Activated CD4-positive, alpha-beta memory T cell treated with anti-CD3 and anti-CD28 coated beads for 36 hours (primary cell): ENCODE measurements at regions not wholly inside any gene's neighbourhood (a gene's known extent, or its start where the extent isn't known, plus 50 kb on each side); places are given as distances from the start of the nearest gene placed in this dataset.

Experiments
- CTCF ChIA-PET: fragments of 350-600 bp; sonication (Branson Sonifier 250); formaldehyde crosslinking; loops from one replicate; lab custom pipeline; 2021; ENCODE audit warnings: antibody characterized with exemption, inconsistent platforms; lab: Charles Lee
- POLR2A ChIA-PET: fragments of 350-600 bp; sonication (Branson Sonifier 250); formaldehyde crosslinking; loops from one replicate; lab custom pipeline; 2021; ENCODE audit warnings: antibody characterized with exemption; lab: Charles Lee
- DNase-seq: peaks from one replicate; pipeline ENCODE4 v3.0.0-alpha.2; 2020
- H3K27ac Mint-ChIP-seq: one replicate; pipeline ENCODE4 v1.8.0; 2021; ENCODE audit warnings: mixed read lengths
- H3K27me3 Mint-ChIP-seq: one replicate; pipeline ENCODE4 v1.8.0; 2021; ENCODE audit warnings: mixed read lengths
- H3K36me3 Mint-ChIP-seq: one replicate; pipeline ENCODE4 v1.8.0; 2021; ENCODE audit warnings: mixed read lengths
- H3K4me1 Mint-ChIP-seq: one replicate; pipeline ENCODE4 v1.8.0; 2021; ENCODE audit warnings: low read depth, mixed read lengths
- H3K4me3 Mint-ChIP-seq: one replicate; pipeline ENCODE4 v1.8.0; 2021; ENCODE audit warnings: mild to moderate bottlenecking, mixed read lengths
- H3K9me3 Mint-ChIP-seq: one replicate; pipeline ENCODE4 v1.8.0; 2021; ENCODE audit warnings: mixed read lengths
- intact Hi-C: fragments of 100-400 bp; cut with micrococcal nuclease; formaldehyde crosslinking; loops from one replicate; pipeline ENCODE4 v1.15.1; 2023

DNA sequence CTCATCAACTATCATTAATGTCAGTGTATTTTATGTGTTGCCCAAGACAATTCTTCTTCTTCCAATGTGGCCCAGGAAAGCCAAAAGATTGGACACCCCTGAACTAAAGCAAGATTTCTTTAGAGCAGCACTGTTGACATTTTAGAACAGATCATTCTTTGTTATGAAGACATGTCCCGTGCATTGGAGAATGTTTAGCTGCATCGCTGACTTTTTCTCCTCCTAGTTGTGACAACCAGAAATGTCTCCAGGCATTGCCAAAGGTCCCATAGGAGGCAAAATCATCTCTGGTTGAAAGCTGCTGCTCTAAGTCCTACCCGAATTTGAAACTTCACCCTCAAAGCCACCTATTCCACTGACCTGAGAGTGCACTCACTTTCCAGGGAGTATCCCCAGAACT is 62.7 kb upstream of the IRX6 start:
- no peak for DNase-seq
- no peak overlapping the region for H3K27ac Mint-ChIP-seq
- ChIA-PET POLR2A (no interaction called here), CTCF (no interaction called here)
- H3K4me3 Mint-ChIP-seq: no peak overlapping the region
- H3K9me3 Mint-ChIP-seq: no peaks in the 10 kb centered on the region
- intact Hi-C loops: no loop called here
- no peaks in the 10 kb centered on the region for H3K27me3 Mint-ChIP-seq
- H3K4me1 Mint-ChIP-seq: no peaks in the 10 kb centered on the region
- no peaks in the 10 kb centered on the region for H3K36me3 Mint-ChIP-seq

DNA sequence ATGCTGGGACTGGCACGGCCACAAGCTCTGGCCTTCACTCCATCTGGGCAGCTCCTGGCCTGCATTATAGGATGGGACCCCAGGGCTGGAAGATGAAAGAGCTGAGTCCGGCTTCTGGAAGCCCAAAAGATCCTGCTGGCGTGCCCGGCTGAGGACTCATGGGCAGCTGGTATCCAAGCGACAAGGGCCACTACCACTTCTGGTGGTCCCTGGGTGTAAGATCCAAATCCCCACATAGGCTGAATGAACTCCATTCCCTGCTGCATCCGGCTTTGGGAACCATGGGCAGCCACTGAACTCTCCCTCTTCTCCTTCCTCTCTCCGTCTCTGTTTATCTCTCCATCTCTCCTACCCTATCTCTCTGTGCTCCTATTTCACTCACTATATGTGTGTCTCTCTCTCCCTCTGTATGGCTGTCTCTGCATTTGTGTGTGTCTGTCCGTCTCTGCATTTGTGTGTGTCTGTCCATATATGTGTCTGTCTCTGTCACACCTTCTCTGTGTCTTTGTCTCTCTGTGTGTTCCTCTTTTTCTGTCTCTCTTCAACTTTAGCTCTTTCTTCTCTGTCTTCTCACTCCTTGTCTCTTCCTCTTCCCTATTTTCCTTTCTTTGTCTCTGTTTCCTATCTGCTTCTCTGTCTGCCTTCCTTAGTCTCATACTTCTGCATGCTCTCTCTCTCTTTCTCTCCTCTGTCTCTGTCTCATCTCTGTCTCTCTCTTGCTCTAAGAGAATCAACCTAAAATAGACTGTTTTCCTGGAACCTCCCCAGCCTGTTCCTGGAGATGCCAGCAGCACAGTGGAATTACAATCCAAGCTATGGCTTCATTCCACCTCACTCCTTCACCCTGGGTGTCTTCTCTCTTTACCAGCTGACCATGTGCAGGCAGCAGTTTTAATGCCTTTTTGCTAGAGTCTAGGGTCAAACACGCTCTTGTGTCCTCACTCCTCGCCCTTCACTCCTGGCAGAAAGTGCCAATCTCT is 60.4 kb upstream of the IRX6 start:
- Mint-ChIP-seq H3K27ac (no peak overlapping the region), H3K9me3 (no peaks in the 10 kb centered on the region), H3K4me3 (no peak overlapping the region), H3K27me3 (no peaks in the 10 kb centered on the region), H3K36me3 (no peaks in the 10 kb centered on the region), H3K4me1 (no peaks in the 10 kb centered on the region)
- DNase-seq: no peak
- ChIA-PET POLR2A (no interaction called here), CTCF (interaction anchor here (1.0 kb wide), 1 partner anchor 14 kb away, joined by 3 read pairs; no protein-coding TSS in a partner anchor)
- intact Hi-C loops: no loop called here

DNA sequence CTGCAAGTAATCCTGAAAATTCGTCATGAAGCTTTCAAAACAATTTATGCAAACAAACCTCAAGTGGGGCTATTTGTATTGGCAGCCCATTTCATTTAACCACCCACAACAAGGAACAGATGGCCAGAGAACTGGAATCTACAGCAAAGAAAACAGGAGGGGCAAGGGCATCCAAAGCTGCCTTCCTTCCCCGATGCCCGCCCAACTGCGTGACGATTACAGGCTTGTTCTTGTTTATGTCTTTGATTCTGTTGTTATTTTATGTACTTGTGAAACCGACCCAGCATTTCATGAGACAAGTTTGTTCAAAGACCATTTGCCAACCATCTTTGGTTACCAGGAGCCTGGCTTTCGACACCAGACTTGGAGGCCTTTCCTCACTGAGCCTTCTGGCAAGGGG is 59.1 kb upstream of the IRX6 start:
- no peaks in the 10 kb centered on the region for H3K36me3 Mint-ChIP-seq
- POLR2A ChIA-PET: no interaction called here
- no peak overlapping the region for H3K4me3 Mint-ChIP-seq
- intact Hi-C loops: no loop called here
- no peak for DNase-seq
- peaks cover 1% of the 10 kb centered on the region for H3K27me3 Mint-ChIP-seq
- no peaks in the 10 kb centered on the region for H3K9me3 Mint-ChIP-seq
- H3K4me1 Mint-ChIP-seq: no peaks in the 10 kb centered on the region
- CTCF ChIA-PET: no interaction called here
- no peak overlapping the region for H3K27ac Mint-ChIP-seq

DNA sequence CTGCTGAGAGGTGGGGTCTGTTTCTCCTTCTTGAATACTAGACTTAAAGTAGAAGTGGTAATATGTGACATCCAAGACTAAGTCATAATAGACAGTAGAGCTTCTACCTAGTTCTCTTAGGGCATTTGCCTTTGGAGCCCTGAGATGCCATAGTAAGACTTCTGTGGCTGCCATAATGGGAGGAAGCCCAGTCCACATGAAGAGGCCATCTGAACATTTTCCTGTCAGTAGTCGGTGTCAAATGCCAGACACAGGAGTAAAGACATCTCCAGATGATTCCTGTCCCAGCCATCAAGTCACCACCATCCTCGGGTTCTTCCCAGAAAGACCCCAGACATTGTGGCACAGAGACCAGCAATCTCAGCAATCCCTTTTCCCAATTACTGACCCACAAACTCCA is 58.1 kb upstream of the IRX6 start:
- DNase-seq: no peak
- Mint-ChIP-seq H3K27me3 (peaks cover 1% of the 10 kb centered on the region), H3K9me3 (no peaks in the 10 kb centered on the region), H3K36me3 (no peaks in the 10 kb centered on the region), H3K4me3 (no peak overlapping the region), H3K27ac (no peak overlapping the region), H3K4me1 (no peaks in the 10 kb centered on the region)
- CTCF ChIA-PET: interaction anchor here (1.4 kb wide), 1 partner anchor 9 kb away, joined by 4 read pairs; no protein-coding TSS in a partner anchor
- intact Hi-C loops: no loop called here
- POLR2A ChIA-PET: no interaction called here

DNA sequence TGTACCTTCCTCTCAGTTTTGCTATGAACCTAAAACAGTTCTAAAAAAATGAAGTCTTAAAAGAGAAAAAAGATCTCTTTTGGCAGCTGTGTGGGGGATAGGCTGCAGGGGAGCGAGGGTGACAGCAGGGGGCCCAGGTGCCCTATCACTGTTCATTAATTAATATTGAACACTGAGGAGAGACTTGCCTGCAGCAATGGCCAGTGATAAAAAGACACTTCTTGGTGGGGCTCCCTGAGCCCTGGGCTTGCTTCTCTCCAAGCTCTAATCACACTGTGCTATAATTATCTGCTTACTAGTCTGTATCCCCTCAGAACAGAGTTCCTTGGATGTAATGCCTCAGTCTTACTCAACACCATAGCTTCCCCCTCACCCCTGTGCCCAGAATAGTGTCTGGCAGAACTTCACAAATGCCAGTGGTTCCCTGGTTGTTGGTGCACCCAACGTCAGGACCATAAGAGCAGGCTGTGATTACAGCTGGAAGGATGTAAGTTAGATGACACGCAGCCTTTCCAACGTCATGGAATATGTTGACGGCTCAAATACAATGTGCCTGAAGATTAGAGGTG is 52.0 kb upstream of the IRX6 start:
- intact Hi-C loops: no loop called here
- peaks cover 1% of the 10 kb centered on the region for H3K27me3 Mint-ChIP-seq
- CTCF ChIA-PET: no interaction called here

DNA sequence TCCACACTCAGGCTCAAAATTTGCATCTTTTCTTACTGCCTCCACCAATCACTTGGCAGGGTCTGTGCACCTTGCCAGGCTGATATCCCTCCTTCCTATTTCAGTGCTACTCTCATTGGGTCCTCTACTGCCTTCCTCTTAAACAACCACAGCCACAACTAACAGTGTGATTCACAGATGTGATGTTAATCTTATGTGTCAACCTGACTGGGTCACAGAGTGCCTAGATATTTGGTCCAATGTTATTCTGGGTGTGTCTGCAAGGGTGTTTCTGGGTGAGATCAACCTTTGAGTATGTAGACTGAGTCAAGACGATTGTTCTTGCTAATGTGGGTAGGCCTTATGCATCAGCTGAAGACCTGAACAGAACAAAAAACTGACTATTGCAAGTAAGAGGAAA is 51.3 kb upstream of the IRX6 start:
- H3K27ac Mint-ChIP-seq: no peak overlapping the region
- no peaks in the 10 kb centered on the region for H3K9me3 Mint-ChIP-seq
- no peak for DNase-seq
- H3K4me3 Mint-ChIP-seq: no peak overlapping the region
- H3K27me3 Mint-ChIP-seq: peaks cover 1% of the 10 kb centered on the region
- intact Hi-C loops: no loop called here
- CTCF ChIA-PET: no interaction called here
- no peaks in the 10 kb centered on the region for H3K36me3 Mint-ChIP-seq
- POLR2A ChIA-PET: no interaction called here
- H3K4me1 Mint-ChIP-seq: no peaks in the 10 kb centered on the region

More for the DNA sequence above, 52.0 kb upstream of the IRX6 start:
- H3K27ac Mint-ChIP-seq: no peak overlapping the region
- DNase-seq: no peak
- H3K4me3 Mint-ChIP-seq: no peak overlapping the region
- H3K9me3 Mint-ChIP-seq: no peaks in the 10 kb centered on the region
- H3K4me1 Mint-ChIP-seq: no peaks in the 10 kb centered on the region
- no peaks in the 10 kb centered on the region for H3K36me3 Mint-ChIP-seq
- POLR2A ChIA-PET: no interaction called here

DNA sequence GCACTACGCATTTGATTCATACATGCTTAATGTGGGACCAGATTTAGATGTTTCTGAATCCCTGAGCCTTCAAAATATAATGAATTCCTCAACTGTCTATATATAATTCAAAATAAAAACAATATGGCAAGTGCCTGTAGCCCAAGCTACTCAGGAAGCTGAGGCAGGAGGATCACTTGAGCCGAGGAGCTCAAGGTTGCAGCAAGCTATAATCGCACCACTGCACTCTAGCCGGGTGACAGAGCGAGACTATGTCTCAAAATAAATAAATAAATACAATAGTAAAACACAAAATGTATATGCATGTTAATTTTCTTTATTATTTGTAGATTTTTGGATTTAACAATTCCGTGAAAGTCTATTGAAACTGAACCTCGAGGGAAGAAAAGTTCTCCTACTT is 50.6 kb upstream of the IRX6 start:
- H3K9me3 Mint-ChIP-seq: no peaks in the 10 kb centered on the region
- H3K36me3 Mint-ChIP-seq: no peaks in the 10 kb centered on the region
- no peaks in the 10 kb centered on the region for H3K4me1 Mint-ChIP-seq
- no peak overlapping the region for H3K4me3 Mint-ChIP-seq
- intact Hi-C loops: no loop called here
- ChIA-PET POLR2A (no interaction called here), CTCF (no interaction called here)
- no peak for DNase-seq
- H3K27me3 Mint-ChIP-seq: peaks cover 1% of the 10 kb centered on the region
- no peak overlapping the region for H3K27ac Mint-ChIP-seq

DNA sequence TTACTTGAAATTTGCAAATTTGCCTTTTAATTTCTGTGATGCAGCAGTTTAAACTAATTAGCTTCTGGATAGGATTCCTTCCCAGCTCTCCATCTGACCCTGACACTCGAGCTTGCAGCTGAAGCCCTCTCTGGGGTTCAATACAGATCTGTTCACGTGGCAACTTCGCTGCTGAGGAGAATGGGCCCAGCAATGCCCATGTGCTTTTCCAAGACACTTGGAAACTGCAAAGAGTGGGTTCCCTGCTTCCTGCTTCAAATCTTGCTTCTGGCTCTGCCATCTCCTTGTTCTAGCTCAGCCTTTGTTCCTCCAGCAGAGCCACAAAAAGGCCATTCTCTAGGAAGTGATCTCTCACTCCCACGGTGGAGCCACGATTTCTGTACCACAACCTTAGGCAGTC is 50.0 kb upstream of the IRX6 start:
- ChIA-PET CTCF (no interaction called here), POLR2A (no interaction called here)
- no peak overlapping the region for H3K4me3 Mint-ChIP-seq
- no peak for DNase-seq
- intact Hi-C loops: no loop called here
- no peaks in the 10 kb centered on the region for H3K36me3 Mint-ChIP-seq
- no peak overlapping the region for H3K27ac Mint-ChIP-seq
- no peaks in the 10 kb centered on the region for H3K4me1 Mint-ChIP-seq
- peaks cover 1% of the 10 kb centered on the region for H3K27me3 Mint-ChIP-seq
- no peaks in the 10 kb centered on the region for H3K9me3 Mint-ChIP-seq
